ENCODE measurements at regions not wholly inside any gene's neighbourhood (a gene's known extent, or its start where the extent isn't known, plus 50 kb on each side); places are given as distances from the start of the nearest gene placed in this dataset.

DNA sequence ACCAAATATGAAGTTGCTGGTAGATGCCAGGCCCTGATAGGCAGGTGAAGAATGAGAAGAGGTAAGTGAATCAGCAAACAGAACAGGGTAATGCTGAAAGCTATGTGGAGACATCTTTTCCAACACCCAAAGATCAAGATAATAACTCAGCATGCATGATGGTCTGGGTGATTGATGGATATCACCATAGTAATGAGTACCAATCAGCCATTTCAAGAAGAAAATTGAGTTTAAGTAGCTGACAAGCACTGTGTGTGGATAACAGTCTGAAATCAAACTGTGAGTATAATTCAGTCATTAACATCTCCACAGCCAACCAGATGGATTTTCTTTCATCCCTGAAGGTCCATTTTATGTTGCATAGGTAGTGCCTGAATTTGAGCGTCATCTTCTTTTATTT is 289.6 kb upstream of the SMIM31 start:
- TF ChIP-seq, protein P1, sequence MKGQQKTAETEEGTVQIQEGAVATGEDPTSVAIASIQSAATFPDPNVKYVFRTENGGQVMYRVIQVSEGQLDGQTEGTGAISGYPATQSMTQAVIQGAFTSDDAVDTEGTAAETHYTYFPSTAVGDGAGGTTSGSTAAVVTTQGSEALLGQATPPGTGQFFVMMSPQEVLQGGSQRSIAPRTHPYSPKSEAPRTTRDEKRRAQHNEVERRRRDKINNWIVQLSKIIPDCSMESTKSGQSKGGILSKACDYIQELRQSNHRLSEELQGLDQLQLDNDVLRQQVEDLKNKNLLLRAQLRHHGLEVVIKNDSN (CRISPR knock-in tag; IDR thresholded peaks at IDR 0.05), result no peak
- TF ChIP-seq FOXK1 (CRISPR knock-in tag; IDR thresholded peaks at IDR 0.05), result no peak
- TF ChIP-seq, protein P2, sequence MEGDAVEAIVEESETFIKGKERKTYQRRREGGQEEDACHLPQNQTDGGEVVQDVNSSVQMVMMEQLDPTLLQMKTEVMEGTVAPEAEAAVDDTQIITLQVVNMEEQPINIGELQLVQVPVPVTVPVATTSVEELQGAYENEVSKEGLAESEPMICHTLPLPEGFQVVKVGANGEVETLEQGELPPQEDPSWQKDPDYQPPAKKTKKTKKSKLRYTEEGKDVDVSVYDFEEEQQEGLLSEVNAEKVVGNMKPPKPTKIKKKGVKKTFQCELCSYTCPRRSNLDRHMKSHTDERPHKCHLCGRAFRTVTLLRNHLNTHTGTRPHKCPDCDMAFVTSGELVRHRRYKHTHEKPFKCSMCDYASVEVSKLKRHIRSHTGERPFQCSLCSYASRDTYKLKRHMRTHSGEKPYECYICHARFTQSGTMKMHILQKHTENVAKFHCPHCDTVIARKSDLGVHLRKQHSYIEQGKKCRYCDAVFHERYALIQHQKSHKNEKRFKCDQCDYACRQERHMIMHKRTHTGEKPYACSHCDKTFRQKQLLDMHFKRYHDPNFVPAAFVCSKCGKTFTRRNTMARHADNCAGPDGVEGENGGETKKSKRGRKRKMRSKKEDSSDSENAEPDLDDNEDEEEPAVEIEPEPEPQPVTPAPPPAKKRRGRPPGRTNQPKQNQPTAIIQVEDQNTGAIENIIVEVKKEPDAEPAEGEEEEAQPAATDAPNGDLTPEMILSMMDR (IDR thresholded peaks at IDR 0.05), result no peak
- TF ChIP-seq, protein P3, sequence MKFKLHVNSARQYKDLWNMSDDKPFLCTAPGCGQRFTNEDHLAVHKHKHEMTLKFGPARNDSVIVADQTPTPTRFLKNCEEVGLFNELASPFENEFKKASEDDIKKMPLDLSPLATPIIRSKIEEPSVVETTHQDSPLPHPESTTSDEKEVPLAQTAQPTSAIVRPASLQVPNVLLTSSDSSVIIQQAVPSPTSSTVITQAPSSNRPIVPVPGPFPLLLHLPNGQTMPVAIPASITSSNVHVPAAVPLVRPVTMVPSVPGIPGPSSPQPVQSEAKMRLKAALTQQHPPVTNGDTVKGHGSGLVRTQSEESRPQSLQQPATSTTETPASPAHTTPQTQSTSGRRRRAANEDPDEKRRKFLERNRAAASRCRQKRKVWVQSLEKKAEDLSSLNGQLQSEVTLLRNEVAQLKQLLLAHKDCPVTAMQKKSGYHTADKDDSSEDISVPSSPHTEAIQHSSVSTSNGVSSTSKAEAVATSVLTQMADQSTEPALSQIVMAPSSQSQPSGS (CRISPR knock-in tag; IDR thresholded peaks at IDR 0.05; ENCODE audit: borderline replicate concordance, low read depth), result no peak
- TF ChIP-seq GTF2I (CRISPR knock-in tag; conservative IDR thresholded peaks at IDR 0.05), result no peak
- no peak for TF ChIP-seq NR1H2 (CRISPR knock-in tag; IDR thresholded peaks at IDR 0.05)

Data from WTC11 (cell line).